ENCODE measurements at regions not wholly inside any gene's neighbourhood (a gene's known extent, or its start where the extent isn't known, plus 50 kb on each side); places are given as distances from the start of the nearest gene placed in this dataset.

GRCh38 chr9:694403-695154, 146.9 kb upstream of the DMRT1 start:
- Histone ChIP-seq H3K9me3 (no peaks in the 10 kb centered on the region), H3K4me1 (peaks cover 35 to 37% of the 10 kb centered on the region in 2 donors), H3K27ac (peak overlapping the region; percentile 87 to 98), H3K4me3 (peak overlapping the region; percentile 19 to 25), H3K36me3 (no peaks in the 10 kb centered on the region), H3K27me3 (no peaks in the 10 kb centered on the region)
- intact Hi-C loops (cut with DNase I; ENCODE audit: low total_unique reads), result no loop called here
- TF ChIP-seq POLR2A (IDR thresholded peaks at IDR 0.05), result no peak
- TF ChIP-seq CTCF (IDR thresholded peaks at IDR 0.05), result no peak
- peak; percentile 34 to 54 for DNase-seq

GRCh38 chr9:695252-695651, 146.2 kb upstream of the DMRT1 start:
- Histone ChIP-seq H3K36me3 (no peaks in the 10 kb centered on the region), H3K27ac (peak overlapping the region; percentile 87 to 98), H3K27me3 (no peaks in the 10 kb centered on the region), H3K9me3 (no peaks in the 10 kb centered on the region), H3K4me3 (peak overlapping the region in 1 of 2 donors; percentile 25), H3K4me1 (peaks cover 35 to 37% of the 10 kb centered on the region in 2 donors)
- no peak for DNase-seq
- no peak for TF ChIP-seq POLR2A (IDR thresholded peaks at IDR 0.05)
- TF ChIP-seq CTCF (IDR thresholded peaks at IDR 0.05), result no peak
- intact Hi-C loops (cut with DNase I; ENCODE audit: low total_unique reads), result no loop called here

GRCh38 chr9:696332-697323, 144.9 kb upstream of the DMRT1 start:
- intact Hi-C loops (cut with DNase I; ENCODE audit: low total_unique reads), result no loop called here
- Histone ChIP-seq H3K9me3 (no peaks in the 10 kb centered on the region), H3K27me3 (no peaks in the 10 kb centered on the region), H3K36me3 (no peaks in the 10 kb centered on the region), H3K4me3 (no peak overlapping the region), H3K4me1 (peaks cover 33 to 35% of the 10 kb centered on the region in 2 donors), H3K27ac (peak overlapping the region; percentile 87 to 98)
- TF ChIP-seq CTCF (IDR thresholded peaks at IDR 0.05), result peak in 1 of 4 experiments; percentile 30
- TF ChIP-seq POLR2A (IDR thresholded peaks at IDR 0.05), result no peak
- DNase-seq, result peak; percentile 42 to 69

GRCh38 chr9:698276-698675, 143.2 kb upstream of the DMRT1 start:
- DNase-seq, result no peak
- H3K4me1 ChIP-seq, result peaks cover 20 to 27% of the 10 kb centered on the region in 2 donors
- no peak for TF ChIP-seq POLR2A (IDR thresholded peaks at IDR 0.05)
- TF ChIP-seq CTCF (IDR thresholded peaks at IDR 0.05), result no peak
- intact Hi-C loops (cut with DNase I; ENCODE audit: low total_unique reads), result no loop called here
- no peaks in the 10 kb centered on the region for H3K27me3 ChIP-seq
- no peak overlapping the region for H3K4me3 ChIP-seq
- H3K9me3 ChIP-seq, result no peaks in the 10 kb centered on the region
- H3K36me3 ChIP-seq, result no peaks in the 10 kb centered on the region
- peak overlapping the region; percentile 87 to 98 for H3K27ac ChIP-seq
